Inflammatory macrophage treated with lipopolysaccharide for 4 hours (primary cell): ENCODE measurements at regions not wholly inside any gene's neighbourhood (a gene's known extent, or its start where the extent isn't known, plus 50 kb on each side); places are given as distances from the start of the nearest gene placed in this dataset.
"Not testable (repeated sequence)": the region's sequence is repeated elsewhere in the genome, so short reads cannot be mapped to it uniquely, and the experiment has no call there.

Experiments
- DNase-seq: peaks from one replicate; pipeline ENCODE4 v3.0.0-alpha.2; 2020

GRCh38 chr1:112105557-112105956 is 116.1 kb upstream of the KCND3 start:
- no peak for DNase-seq

GRCh38 chr1:112110031-112110430 is 120.6 kb upstream of the KCND3 start:
- DNase-seq: no peak

GRCh38 chr1:112111734-112112133 is 122.3 kb upstream of the KCND3 start:
- no peak for DNase-seq

- DNase-seq: no peak
These were observed 125.1 kb upstream of the KCND3 start for GRCh38 chr1:112114540-112114939.

- no peak for DNase-seq
These were observed 137.1 kb upstream of the KCND3 start for GRCh38 chr1:112126598-112126997.

GRCh38 chr1:112127606-112128005 is 138.1 kb upstream of the KCND3 start:
- DNase-seq: not testable (repeated sequence)

GRCh38 chr1:112133487-112133886 is 144.0 kb upstream of the KCND3 start:
- DNase-seq: no peak

- no peak for DNase-seq
These were observed 151.3 kb upstream of the KCND3 start for GRCh38 chr1:112140743-112141142.

GRCh38 chr1:112141301-112141700 is 151.8 kb upstream of the KCND3 start:
- no peak for DNase-seq

- no peak for DNase-seq
These were observed 152.5 kb upstream of the KCND3 start for GRCh38 chr1:112141923-112142322.

- no peak for DNase-seq
These were observed 154.5 kb upstream of the KCND3 start for GRCh38 chr1:112143871-112144441.

GRCh38 chr1:112144733-112145426 is 155.4 kb upstream of the KCND3 start:
- no peak for DNase-seq

- DNase-seq: no peak
These were observed 156.8 kb upstream of the KCND3 start for GRCh38 chr1:112146201-112146715.

- DNase-seq: not testable (repeated sequence)
These were observed 170.7 kb upstream of the KCND3 start for GRCh38 chr1:112160214-112160613.

- DNase-seq: no peak
These were observed 175.9 kb upstream of the KCND3 start for GRCh38 chr1:112165375-112165774.

- no peak for DNase-seq
These were observed 180.0 kb upstream of the KCND3 start for GRCh38 chr1:112169517-112169916.

- DNase-seq: no peak
These were observed 182.9 kb upstream of the KCND3 start for GRCh38 chr1:112172294-112172882.

- DNase-seq: no peak
These were observed 187.8 kb upstream of the KCND3 start for GRCh38 chr1:112177314-112177713.

GRCh38 chr1:112188611-112189010 is 199.1 kb upstream of the KCND3 start:
- no peak for DNase-seq

- no peak for DNase-seq
These were observed 199.9 kb upstream of the CTTNBP2NL start for GRCh38 chr1:112196008-112196588.

- DNase-seq: no peak
These were observed 199.3 kb upstream of the CTTNBP2NL start for GRCh38 chr1:112196731-112197130.

GRCh38 chr1:112209493-112209892 is 186.5 kb upstream of the CTTNBP2NL start:
- DNase-seq: no peak

- DNase-seq: no peak
These were observed 176.7 kb upstream of the CTTNBP2NL start for GRCh38 chr1:112219267-112219666.

- DNase-seq: no peak
These were observed 165.8 kb upstream of the CTTNBP2NL start for GRCh38 chr1:112230232-112230631.
